ENCODE measurements at regions not wholly inside any gene's neighbourhood (a gene's known extent, or its start where the extent isn't known, plus 50 kb on each side); places are given as distances from the start of the nearest gene placed in this dataset.

- no peak for DNase-seq (ENCODE audit: low read depth)
These were observed 221.4 kb upstream of the SUCLG2 start for GRCh38 chr3:67875858-67876257.

GRCh38 chr3:67875338-67875737, 220.9 kb upstream of the SUCLG2 start:
- no peak for DNase-seq (ENCODE audit: low read depth)

- no peak for DNase-seq (ENCODE audit: low read depth)
These were observed 216.1 kb upstream of the SUCLG2 start for GRCh38 chr3:67870477-67870876.

GRCh38 chr3:67866571-67866970, 212.2 kb upstream of the SUCLG2 start:
- no peak for DNase-seq (ENCODE audit: low read depth)

DNA sequence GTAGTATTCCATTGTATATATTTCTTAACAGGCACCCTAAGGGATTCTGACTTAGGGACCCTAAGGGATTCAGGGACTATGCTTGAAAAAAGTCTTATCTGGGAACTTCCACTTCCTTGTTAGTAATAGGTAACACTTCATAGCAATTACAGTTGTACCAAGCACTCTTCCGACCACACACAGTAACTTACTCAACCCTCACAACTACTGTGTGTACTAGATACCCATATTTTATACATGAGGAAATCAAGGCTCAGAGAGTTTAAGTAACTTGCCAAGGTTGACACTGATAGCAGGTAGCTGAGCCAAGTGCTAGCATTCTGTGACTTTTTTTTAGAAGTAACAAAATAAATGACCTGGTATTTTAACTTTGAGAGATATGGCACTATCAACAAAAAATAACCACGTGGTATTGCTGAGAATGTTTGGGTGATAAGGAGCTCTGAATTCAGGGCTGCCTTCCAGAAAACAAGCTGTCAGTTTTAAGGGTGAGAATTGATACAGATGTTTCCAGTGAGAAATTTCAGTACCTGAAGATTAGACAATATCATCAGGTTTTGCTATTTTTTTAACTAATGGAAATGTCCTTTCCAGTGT, 210.3 kb upstream of the SUCLG2 start:
- DNase-seq (ENCODE audit: low read depth), result no peak

DNA sequence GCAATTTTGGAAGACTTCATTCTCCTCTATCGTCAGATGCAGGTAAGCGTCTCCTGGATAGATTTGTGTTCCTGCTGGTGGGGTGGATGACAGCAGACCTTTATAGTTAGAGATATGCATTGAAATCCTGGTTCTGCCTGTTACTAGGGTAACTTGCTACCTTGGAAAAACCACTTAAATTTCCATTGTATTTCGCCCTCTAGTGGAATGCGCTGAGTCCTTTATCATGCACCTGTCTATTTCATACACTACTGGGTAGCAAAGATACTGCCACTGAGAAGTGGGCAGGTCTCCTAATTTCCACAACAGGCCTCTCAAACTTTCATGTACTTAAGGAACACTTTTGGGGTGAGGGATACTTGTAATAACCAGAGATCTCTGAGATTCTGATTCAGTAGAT, 209.5 kb upstream of the SUCLG2 start:
- DNase-seq (ENCODE audit: low read depth), result no peak

DNA sequence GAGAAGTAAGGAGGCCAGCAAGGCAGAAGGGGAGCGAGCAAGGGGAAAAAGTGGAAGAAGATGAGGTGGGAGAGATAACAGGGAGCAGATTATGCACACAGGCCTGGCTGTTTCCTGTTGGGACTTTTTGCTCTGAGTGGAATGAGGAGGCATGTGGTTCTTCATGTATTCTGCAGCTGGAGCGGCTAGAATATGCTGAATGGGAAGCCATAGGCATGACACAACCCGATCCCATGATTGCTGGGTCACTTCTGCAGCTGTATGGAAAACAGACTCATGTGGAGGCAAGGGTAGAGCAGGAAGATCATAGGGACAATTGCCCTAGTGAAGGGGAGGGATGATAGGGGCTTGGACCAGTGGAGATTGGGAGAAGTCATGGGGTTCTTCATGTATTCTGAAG, 206.0 kb upstream of the SUCLG2 start:
- no peak for DNase-seq (ENCODE audit: low read depth)

- no peak for DNase-seq (ENCODE audit: low read depth)
These were observed 204.1 kb upstream of the SUCLG2 start for GRCh38 chr3:67858492-67858891.

GRCh38 chr3:67856718-67857117, 202.3 kb upstream of the SUCLG2 start:
- no peak for DNase-seq (ENCODE audit: low read depth)

DNA sequence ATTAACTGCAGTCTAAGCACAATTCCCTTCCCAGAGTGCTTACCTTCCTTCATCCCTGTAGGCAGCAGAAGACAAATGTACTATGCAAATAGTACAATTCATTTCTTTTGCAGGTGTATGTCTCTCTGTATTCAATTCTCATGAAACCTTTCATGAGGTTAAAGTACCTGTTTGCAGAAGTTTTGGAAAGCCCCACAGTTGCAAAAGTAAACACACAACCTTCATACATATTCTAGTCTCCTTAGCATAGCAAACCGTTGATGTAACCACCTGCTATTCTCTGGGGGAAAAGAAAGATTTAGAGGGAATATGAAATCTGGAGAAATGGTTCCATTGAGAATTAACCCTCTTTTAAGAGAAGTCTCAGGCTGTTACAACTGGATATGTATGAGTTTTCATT, 200.3 kb upstream of the SUCLG2 start:
- no peak for DNase-seq (ENCODE audit: low read depth)

- no peak for DNase-seq (ENCODE audit: low read depth)
These were observed 199.1 kb upstream of the SUCLG2 start for GRCh38 chr3:67853520-67853919.

GRCh38 chr3:67848299-67848698, 193.9 kb upstream of the SUCLG2 start:
- DNase-seq (ENCODE audit: low read depth), result no peak

DNA sequence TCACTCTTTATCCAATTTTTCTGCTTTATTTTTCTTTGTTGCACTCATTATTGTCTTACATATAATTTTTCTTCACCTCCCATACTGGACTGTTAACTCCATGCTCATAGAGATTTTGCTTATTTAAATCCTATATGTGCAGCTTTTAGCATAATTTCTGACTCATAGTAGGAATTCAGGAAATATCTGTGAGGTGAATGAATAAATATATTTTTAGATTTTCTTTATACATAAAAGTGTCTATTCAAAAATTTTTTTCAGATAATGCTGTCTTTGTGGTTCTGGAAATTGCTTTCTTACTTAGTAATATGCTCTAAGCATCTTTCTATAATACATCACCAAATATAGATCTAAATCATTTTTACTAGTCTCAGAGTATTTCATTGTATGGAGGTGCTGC, 191.8 kb upstream of the SUCLG2 start:
- DNase-seq (ENCODE audit: low read depth), result no peak

DNA sequence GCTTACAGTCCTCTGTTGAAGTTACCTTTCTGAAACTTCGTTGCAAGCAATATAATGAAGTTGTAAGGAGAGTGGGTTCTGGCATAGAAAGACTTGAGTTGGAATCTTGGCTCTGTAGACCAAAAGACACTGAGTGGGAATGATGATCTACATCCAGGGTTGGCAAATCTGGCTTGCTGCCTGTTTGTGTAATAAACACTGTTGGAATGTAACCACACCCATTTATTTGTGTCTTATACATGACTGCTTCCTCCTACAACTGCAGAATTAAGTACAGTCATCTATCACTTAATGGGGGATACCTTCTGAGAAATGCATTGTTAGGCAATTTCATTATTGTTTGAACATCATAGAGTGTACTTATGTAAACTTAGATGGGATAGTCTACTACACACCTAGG, 178.4 kb upstream of the SUCLG2 start:
- DNase-seq (ENCODE audit: low read depth), result no peak

DNA sequence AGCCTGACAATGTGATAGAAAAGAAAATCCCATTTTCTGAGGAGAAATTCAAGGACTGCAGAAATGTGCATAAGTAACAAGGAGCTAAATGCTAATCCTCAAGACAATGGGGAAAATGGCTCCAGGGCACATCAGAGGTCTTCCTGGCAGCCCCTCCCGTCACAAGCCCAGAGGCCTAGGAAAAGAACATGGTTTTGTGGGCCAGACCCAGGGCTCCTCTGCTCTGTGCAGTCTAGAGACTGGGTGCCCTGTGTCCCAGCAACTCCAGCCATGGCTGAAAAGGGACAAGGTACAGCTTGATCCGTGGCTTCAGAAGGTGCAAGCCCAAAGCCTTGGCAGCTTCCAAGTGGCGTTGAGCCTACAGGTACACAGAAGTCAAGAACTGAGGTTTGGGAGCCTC, 176.8 kb upstream of the SUCLG2 start:
- no peak for DNase-seq (ENCODE audit: low read depth)

GRCh38 chr3:67828486-67829010, 174.1 kb upstream of the SUCLG2 start:
- no peak for DNase-seq (ENCODE audit: low read depth)

GRCh38 chr3:67821135-67821534, 166.7 kb upstream of the SUCLG2 start:
- DNase-seq (ENCODE audit: low read depth), result no peak

- DNase-seq (ENCODE audit: low read depth), result no peak
These were observed 165.0 kb upstream of the SUCLG2 start for GRCh38 chr3:67819447-67819846.

DNA sequence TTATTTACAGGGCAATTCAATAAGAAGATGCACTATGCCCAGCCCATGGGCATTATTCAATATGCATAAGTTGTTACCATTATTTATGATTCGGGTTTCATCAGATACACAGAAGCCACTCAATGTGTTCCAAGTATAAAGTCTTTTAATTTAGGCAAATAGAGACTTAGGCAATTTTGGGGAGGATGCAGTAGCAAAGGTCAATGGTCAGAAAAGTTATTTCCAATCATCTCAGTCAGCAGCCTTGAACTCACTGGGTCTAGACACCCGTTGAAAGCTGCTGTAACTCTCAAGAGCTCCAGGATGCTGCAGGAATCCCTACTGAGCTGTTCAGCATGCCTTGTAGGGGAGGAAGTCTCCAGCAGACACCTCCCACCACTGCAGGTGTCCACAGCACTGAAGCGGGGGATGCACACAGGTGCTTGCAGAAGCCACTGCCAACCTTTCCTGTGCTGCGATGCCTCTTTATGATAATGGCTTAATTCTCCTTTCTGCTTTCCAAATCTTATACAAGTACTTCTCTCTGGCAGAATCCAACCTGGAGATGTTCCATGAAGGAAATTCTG, 155.0 kb upstream of the SUCLG2 start:
- DNase-seq (ENCODE audit: low read depth), result no peak

DNA sequence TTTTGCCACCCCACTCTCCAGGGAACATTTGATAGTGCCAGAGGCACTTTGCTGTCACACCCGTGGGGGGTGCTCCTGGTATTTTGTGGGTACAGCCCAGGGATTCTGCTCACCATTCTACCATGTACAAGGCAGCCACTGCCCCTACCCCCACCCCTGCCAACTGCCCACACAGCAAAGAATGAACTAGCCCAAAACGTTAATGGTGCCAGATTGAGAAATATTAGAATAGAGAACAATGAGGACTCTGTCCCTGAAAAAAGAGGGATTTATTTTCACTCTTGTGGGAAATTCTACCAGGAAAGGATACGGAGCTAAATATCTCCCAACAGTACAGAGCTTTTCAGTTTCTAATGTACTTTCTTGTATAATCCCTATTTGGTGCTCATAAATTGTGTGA, 154.5 kb upstream of the SUCLG2 start:
- no peak for DNase-seq (ENCODE audit: low read depth)

DNA sequence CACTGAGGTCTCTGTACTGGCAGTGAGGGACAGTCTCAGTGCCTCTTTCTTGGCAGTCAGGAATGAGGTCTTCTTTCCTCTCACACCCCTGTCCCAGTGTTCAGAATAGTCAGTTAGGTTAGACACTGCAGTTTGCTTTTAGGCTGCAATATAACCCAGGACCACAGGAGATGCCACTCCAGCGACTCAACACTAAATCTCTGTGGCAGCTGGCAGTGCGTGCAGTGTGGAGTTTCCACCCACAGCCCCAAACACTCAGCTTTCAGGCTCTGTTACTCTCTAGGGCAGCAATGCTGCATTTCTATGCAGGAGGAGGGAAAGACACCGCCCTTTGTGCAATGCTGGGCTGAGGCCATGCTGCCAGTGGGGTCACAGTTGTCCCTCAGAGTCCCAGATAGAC, 150.2 kb upstream of the SUCLG2 start:
- DNase-seq (ENCODE audit: low read depth), result no peak

DNA sequence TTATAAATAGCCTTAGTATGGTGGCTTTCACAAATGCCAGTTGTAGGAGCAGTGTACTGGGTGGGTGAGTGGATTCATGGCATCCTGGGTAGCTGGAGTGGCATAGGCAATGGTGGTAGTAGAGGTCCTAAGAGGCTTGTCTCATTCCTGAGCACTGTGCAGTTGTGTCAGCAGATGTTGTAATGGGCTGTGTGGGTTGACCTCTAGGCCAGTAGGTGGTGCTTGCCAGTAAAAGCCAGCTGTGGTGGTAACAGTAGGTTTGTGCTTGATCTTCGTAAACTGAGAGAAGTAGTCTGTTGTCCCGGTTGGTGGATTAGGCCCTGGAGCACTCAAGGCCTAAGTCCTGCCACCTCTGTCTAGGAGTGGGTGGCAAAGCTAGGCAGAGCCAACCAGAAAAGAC, 149.7 kb upstream of the SUCLG2 start:
- no peak for DNase-seq (ENCODE audit: low read depth)

- DNase-seq (ENCODE audit: low read depth), result no peak
These were observed 144.0 kb upstream of the SUCLG2 start for GRCh38 chr3:67798412-67798811.

- no peak for DNase-seq (ENCODE audit: low read depth)
These were observed 137.2 kb upstream of the SUCLG2 start for GRCh38 chr3:67791620-67792019.
